Parathyroid adenoma (tissue), 2 donors: ENCODE measurements at regions not wholly inside any gene's neighbourhood (a gene's known extent, or its start where the extent isn't known, plus 50 kb on each side); places are given as distances from the start of the nearest gene placed in this dataset.

Source experiments
- H2AFZ ChIP-seq: fragments of 300-600 bp; sonication (generic); one replicate; pipeline ENCODE4 v1.7.0; 2017; ENCODE audit warnings: antibody characterized with exemption, mild to moderate bottlenecking
- H3K27ac ChIP-seq: fragments of 300-600 bp; sonication (generic); one replicate; pipeline ENCODE4 v1.7.0; 2017
- H3K27me3 ChIP-seq: fragments of 300-600 bp; sonication (generic); one replicate; pipeline ENCODE4 v1.7.0; 2017; ENCODE audit warnings: low read length; ENCODE audit not compliant: control insufficient read depth, insufficient read depth
- H3K36me3 ChIP-seq: fragments of 300-600 bp; sonication (generic); one replicate; pipeline ENCODE4 v1.7.0; 2017; ENCODE audit warnings: low read length; ENCODE audit not compliant: control insufficient read depth, insufficient read depth
- H3K4me1 ChIP-seq: fragments of 300-600 bp; sonication (generic); one replicate; pipeline ENCODE4 v1.7.0; 2017; ENCODE audit warnings: control low read depth
- H3K4me2 ChIP-seq: fragments of 300-600 bp; sonication (generic); one replicate; pipeline ENCODE4 v1.7.0; 2017; ENCODE audit warnings: low read length
- H3K4me3 ChIP-seq: fragments of 300-600 bp; sonication (generic); one replicate; pipeline ENCODE4 v1.7.0; 2017; ENCODE audit warnings: low read depth, low read length
- H3K79me2 ChIP-seq: fragments of 300-600 bp; sonication (generic); one replicate; pipeline ENCODE4 v1.7.0; 2017; ENCODE audit warnings: control low read depth
- H3K9ac ChIP-seq: fragments of 300-600 bp; sonication (generic); one replicate; pipeline ENCODE4 v1.7.0; 2017; ENCODE audit warnings: mild to moderate bottlenecking
- H3K9me3 ChIP-seq: fragments of 300-600 bp; sonication (generic); one replicate; pipeline ENCODE4 v1.7.0; 2017; ENCODE audit warnings: low read length; ENCODE audit not compliant: control insufficient read depth
- CTCF ChIP-seq: fragments of 300-600 bp; sonication (generic); IDR thresholded peaks from one replicate; pipeline ENCODE4 v1.7.0; 2017; ENCODE audit warnings: antibody characterized with exemption, mild to moderate bottlenecking
- donor health status: primary hyperparathyroidism.

- Histone ChIP-seq H3K9me3 (no peaks in the 10 kb centered on the region), H3K9ac (no peak overlapping the region), H3K4me3 (no peak overlapping the region), H3K4me2 (no peak overlapping the region), H3K4me1 (peaks cover 2% of the 10 kb centered on the region), H2AFZ (no peak overlapping the region), H3K36me3 (no peaks in the 10 kb centered on the region), H3K27me3 (no peaks in the 10 kb centered on the region), H3K27ac (no peak overlapping the region), H3K79me2 (no peaks in the 10 kb centered on the region)
- no peak for TF ChIP-seq CTCF
Measured at GRCh38 chr16:64136314-64136713, 985.5 kb downstream of the CDH11 start.

- H3K36me3 ChIP-seq: no peaks in the 10 kb centered on the region
- H3K4me2 ChIP-seq: no peak overlapping the region
- H3K9me3 ChIP-seq: no peaks in the 10 kb centered on the region
- H3K4me3 ChIP-seq: no peak overlapping the region
- no peaks in the 10 kb centered on the region for H3K79me2 ChIP-seq
- peak overlapping the region; percentile 9 for H2AFZ ChIP-seq
- TF ChIP-seq CTCF: no peak
- no peak overlapping the region for H3K27ac ChIP-seq
- no peak overlapping the region for H3K9ac ChIP-seq
- no peaks in the 10 kb centered on the region for H3K27me3 ChIP-seq
- H3K4me1 ChIP-seq: peaks cover 2% of the 10 kb centered on the region
Measured at GRCh38 chr16:64133366-64133765, 988.5 kb downstream of the CDH11 start.

GRCh38 chr16:64132759-64133361 is 989.0 kb downstream of the CDH11 start:
- no peaks in the 10 kb centered on the region for H3K79me2 ChIP-seq
- H3K27me3 ChIP-seq: no peaks in the 10 kb centered on the region
- H3K4me3 ChIP-seq: no peak overlapping the region
- H3K36me3 ChIP-seq: no peaks in the 10 kb centered on the region
- H3K9me3 ChIP-seq: no peaks in the 10 kb centered on the region
- peak overlapping the region; percentile 9 for H2AFZ ChIP-seq
- H3K9ac ChIP-seq: no peak overlapping the region
- peak overlapping the region; percentile 39 for H3K27ac ChIP-seq
- TF ChIP-seq CTCF: no peak
- peaks cover 2% of the 10 kb centered on the region for H3K4me1 ChIP-seq
- peak overlapping the region; percentile 32 for H3K4me2 ChIP-seq

- Histone ChIP-seq H3K4me3 (no peak overlapping the region), H3K27ac (peak overlapping the region; percentile 39), H2AFZ (peak overlapping the region; percentile 9), H3K4me2 (no peak overlapping the region), H3K9ac (no peak overlapping the region), H3K36me3 (no peaks in the 10 kb centered on the region), H3K27me3 (no peaks in the 10 kb centered on the region), H3K9me3 (no peaks in the 10 kb centered on the region), H3K4me1 (peaks cover 2% of the 10 kb centered on the region), H3K79me2 (no peaks in the 10 kb centered on the region)
- TF ChIP-seq CTCF: no peak
Measured at GRCh38 chr16:64132190-64132589, 989.7 kb downstream of the CDH11 start.

GRCh38 chr16:64131423-64131822 is 990.4 kb downstream of the CDH11 start:
- Histone ChIP-seq H3K27ac (no peak overlapping the region), H3K9me3 (no peaks in the 10 kb centered on the region), H2AFZ (no peak overlapping the region), H3K4me3 (no peak overlapping the region), H3K9ac (no peak overlapping the region), H3K79me2 (no peaks in the 10 kb centered on the region), H3K4me2 (no peak overlapping the region), H3K36me3 (no peaks in the 10 kb centered on the region), H3K4me1 (peaks cover 2% of the 10 kb centered on the region), H3K27me3 (no peaks in the 10 kb centered on the region)
- no peak for TF ChIP-seq CTCF
